ENCODE measurements at regions not wholly inside any gene's neighbourhood (a gene's known extent, or its start where the extent isn't known, plus 50 kb on each side); places are given as distances from the start of the nearest gene placed in this dataset.

DNA sequence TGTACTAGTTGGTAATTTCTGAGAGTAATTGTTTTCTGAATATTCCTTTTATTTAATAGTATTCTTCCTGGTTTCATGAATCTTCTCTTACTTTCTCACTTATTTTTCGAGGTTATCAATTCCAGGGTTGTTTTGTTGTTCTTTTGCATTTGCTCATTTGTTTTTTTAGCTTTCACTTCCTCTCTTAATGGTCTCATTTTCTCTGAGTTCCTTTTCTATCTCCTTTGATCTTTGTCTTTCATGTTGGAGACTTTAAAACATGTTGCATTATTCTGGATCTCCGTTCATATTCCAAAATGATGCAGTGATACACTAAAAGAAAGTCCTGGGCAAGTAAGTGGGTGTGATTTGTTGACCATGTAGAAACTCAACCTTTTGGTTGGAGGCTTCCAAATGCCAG lies 345.3 kb upstream of the SLC35B3 start:
- no peak for DNase-seq (ENCODE audit: low spot score)

DNA sequence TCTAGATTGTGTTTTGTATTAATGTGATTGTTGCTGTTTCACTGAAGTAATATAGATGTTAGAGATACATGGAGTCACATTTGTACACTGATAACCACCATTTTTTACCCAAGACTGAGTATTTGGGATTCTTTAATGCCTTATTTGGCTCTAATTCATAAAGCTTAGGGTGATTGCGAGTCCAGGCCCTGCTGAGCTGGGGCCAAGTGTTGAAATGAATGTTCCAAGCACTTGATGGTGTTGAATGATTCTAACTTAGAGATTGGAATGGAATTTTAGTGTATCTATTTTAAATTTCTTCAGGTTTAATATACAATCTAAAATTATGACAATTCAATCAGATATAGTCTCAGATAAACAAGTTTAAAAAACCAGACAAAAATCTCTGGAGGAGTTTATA lies 329.4 kb upstream of the SLC35B3 start:
- no peak for DNase-seq (ENCODE audit: low spot score)

DNA sequence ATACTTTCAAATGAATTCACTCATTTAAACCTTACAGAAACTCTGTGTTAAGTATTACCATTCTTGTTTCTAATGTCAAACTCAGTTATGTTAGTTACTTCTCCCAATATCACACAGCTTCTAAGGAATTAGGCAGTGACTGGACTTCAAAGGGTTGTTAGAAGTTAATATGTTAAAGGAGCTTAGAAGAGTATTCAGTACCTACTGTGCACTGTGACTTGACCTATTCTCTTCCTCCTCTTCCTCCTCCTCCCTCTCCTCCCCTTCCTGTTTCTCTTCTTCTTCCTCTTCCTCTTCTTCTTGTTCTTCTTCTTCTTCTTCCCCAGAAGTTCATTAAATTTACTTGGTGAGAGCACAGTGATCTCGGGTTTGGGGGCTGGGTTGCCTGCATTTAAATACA lies 325.6 kb upstream of the SLC35B3 start:
- DNase-seq (ENCODE audit: low spot score) = no peak

DNA sequence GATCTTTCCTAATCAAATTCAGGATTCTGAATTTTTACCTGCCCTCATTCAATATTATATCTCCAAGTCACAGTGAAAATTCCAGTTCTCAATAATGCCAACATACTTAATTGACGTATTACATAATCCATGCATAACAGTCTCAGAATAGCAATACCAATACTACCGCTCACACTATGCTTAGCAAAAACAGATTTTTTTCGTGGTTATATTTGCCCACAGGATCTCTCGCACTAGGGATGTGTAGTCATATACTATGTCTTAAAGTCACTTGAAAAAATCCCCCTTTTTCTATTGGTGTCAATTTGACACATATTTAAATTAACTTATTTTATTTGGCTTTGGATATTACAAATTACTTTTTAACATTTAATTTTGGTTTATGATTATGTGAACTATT lies 323.1 kb upstream of the SLC35B3 start:
- no peak for DNase-seq (ENCODE audit: low spot score)

DNA sequence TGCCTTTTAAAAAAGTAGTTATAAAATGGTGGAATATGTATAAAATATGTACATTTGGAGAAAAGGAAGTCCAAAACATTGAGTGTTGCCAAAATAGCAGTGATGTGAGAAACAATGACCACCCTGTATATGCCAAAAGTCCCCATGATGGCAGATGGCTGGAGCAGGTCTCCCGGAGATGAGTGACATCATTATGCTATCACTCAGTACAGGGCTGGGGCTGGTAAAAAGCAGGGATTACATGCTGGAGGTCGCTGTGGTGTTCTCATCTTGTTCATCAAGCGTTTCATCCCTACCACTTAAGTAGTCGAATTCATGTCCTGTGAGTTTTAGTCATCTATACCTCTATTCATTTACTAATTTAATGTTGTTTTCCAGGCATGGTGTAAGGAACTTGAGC lies 315.3 kb upstream of the SLC35B3 start:
- DNase-seq (ENCODE audit: low spot score) = no peak

DNA sequence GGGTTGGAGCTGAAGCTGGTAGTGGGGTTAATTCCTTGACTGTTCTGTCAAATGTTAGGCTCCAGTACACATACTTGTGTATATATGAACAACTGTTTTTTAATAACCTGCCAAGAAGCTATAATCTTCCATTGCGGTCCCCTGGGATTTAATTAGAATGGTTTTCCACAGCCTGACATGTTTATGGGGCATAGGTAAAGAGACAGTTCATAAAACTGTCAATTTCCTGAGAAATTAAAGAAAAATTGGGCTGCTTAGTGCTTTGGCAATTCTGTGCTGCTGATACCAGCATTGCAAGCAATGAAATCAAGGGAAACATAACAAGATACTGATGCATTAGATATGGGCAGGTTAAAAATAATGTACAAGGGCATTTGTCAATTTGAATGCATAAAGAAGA lies 314.1 kb upstream of the SLC35B3 start:
- DNase-seq (ENCODE audit: low spot score) = peak; percentile 13

DNA sequence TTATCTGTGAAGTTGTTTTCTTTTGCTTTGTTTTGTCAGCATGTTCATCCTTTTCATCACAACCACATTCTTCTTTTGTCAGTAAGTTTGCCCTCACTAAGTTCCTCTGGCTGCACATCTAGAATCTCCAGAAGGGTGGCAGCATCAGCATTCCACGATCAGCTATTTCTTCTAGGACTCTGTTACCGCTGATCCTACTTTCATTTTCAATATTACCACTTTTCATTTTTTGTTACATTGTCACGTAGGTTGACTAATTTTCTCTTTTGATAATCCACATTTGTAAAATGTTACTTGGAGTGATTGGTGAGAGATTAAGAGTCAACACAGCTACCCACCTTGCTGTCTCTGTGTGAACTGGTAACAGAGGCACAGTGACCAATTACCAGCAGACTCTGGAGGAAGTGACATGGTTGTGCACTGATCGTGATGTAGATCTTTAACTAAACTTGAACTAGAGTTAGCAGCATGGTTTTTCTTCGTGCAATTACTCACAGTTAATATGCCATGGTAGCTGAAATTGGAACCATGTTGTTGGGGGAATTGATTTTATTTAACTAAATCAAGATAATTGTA lies 307.9 kb upstream of the SLC35B3 start:
- no peak for DNase-seq (ENCODE audit: low spot score)

DNA sequence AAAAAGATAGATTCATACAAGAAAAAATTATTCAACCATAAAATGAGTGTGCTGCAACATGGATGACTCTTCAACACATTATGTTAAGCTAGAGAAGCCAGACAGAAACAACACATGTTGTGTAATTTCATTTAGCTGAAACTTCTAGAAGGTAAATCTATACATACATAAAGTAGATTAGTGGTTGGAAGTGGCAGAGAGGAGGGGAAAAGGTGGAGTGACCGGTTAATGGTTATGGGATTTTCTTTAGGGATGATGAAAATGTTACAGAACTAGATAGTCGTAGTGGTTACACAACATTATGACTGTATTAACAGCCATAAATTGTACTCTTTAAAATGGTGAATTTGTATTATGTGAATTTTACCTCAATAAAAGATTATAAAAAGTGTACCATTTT lies 304.1 kb upstream of the SLC35B3 start:
- DNase-seq (ENCODE audit: low spot score) = no peak

DNA sequence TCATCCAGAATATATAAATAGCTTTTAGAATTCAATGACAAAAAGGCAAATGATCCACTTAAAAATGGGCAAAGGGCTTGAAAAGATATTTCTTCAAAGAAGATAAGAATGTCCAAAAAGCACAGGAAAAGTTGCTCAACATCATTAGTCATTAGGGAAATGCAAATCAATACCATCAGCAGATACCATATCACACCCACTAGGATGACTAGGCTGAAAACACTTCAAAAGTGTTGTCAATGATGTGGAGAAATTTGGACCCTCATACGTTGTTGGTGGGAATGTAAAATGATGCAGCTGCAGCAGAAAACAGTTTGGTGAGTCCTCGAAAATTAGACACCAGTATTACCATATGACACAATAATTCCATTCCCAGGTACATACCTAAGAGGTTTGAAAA lies 303.6 kb upstream of the SLC35B3 start:
- no peak for DNase-seq (ENCODE audit: low spot score)

DNA sequence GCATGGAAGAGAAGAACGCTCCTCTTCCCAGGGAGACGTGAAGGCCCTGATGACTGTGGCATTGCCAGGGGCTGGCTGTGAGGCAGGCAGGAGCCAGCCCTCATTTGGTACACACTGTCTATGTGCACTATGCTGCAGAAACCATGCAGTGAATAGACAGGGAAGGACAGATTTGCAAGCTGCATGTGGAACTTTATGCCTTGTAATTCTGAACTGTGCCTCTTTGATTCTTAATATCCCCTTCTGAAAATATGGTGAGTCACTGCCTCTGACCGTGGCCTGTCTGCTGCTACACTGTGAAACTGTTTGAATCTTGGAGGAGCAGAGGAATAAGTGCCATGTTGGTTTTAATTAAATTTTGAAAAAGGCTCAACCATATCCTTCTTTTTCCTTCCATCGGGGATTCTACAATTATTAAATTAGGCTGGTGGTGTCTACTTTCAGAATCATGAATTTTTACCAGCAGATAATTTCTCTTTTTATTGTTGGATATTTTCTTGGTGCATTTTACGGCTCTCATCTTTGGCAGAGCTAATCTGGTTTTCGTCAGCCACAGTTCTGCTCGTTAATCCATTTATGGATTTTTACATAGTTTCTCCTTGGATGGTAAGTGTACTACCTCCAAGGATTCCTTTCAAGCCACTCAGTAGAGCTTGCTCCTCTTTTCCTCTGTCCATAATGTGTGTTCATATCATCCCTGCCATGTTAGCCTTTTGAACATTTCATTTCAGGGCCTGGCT lies 301.0 kb upstream of the SLC35B3 start:
- DNase-seq (ENCODE audit: low spot score) = peak; percentile 35

DNA sequence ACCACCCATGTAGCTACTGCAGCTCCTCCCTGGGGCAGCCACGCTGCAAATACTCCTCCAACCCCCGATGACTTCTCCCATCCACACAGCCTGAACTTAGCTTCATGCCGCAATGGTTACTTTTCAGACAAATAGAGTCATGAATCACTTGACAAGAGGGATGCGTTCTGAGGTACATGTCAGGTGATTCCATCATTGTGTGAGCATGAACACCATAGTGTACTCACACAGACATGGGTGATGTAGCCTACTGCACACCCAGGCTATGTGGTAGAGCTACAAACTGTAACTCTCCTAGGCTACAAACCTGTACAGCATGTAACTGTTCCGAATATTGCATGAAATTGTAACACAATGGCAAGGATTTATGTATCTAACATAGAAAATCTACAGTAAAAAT lies 298.5 kb upstream of the SLC35B3 start:
- DNase-seq (ENCODE audit: low spot score) = no peak

DNA sequence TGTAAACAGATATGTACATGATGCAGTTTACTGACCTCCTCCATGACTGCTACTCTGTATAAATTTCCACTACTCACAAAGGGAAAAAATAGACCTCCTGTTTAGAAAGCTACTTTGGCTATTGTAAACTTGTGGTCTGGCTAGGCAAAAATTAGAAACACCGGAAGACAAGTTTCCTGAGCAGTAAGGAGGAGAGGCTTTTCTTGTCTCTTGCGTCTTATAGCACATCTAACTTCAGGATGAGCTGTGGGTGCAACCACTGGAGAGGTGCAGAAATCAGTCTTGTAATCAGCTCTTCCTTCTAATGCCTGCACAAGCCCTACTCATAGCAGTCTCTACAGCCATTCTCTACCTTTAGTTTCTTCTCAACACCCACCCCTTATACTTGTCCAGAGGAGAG lies 296.5 kb upstream of the SLC35B3 start:
- no peak for DNase-seq (ENCODE audit: low spot score)

DNA sequence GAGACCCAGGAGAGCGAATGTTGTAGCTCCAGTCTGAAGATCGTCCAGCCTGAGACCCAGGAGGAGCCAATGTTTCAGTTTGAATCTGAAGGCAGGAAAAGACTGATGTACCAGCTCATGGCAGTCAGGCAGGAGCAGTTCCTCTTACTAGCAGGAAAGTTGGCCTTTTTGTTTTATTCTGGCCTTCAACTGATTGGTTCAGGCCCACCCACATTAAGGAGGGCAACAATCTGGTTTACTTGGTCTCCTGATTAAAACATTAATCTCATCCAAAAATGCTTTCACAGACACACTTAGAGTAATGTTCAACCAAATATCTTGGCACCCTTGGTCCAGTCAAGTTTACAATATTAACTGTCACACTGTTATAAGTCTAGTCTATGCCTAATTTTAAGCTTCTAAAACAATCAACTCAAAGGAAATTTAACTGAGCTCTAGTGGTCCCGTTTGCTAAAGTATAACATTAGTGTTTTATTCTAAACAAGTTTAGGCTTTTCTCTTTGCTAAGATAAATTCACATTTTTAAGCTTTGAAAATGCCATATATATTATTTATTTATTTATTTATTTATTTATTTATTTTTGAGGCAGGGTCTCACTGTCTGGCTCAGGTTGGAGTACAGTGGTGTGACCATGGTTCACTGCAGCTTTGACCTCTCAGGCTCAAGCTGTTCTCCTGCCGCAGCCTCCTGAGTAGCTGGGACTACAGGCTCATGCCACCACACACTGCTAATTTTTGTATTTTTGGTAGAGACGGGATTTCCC lies 275.5 kb upstream of the SLC35B3 start:
- DNase-seq (ENCODE audit: low spot score) = no peak

DNA sequence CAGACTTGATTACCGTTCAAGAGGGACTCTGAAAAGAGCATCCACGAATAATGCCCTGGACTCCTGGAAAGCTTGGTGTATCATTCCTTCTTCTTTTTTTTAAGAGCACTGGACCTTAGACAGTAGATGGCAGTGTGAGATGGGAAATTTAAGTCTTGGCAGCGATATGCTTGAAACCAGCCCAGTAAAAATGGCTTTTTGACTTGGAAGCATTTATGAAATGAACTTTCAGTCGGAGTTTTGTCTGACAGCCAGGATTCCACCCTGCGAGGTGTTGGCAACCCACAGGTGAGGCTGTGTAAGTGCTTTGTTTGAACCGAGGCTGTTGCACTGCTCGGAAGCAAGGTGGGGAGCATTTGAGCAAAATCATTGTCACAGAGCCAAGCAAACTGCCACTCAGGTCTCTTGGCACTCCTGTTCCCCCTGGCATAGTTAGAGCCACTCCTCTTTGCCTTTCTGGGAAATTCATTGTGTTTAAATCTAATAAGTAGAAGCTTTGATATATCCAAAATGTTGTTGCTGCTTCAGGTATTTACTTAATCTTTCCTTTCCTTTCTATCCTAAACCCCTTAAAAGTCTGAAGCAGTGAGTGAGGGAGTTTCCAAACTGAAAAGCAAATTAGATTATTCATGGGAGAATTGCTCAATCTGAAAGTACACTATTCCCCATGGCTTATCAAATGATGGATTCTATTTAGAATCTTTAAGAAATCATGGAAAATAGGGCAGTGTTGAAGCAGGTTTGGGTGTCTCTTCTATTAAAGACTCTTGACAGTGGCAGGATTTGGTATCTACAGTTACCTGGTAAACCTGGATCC lies 272.8 kb upstream of the SLC35B3 start:
- peak; percentile 12 for DNase-seq (ENCODE audit: low spot score)

DNA sequence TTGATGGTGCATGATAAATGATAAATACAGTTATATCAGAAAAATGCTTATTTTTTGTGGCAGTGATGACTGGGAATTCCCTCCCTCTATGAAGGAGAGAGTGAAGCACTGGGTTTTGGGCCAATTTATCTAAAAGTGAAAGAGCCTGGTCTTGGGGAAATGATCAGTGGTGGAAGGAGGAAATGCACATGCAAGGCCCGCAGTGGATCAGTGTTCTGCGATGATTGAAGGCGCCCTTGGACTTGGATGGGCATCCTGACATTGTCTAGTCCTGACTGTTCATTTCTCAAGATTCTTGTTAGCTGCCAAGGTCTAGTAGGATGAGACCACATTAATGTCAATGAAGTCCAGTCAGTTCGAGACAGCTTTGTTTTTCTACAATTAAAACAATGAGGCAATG lies 272.0 kb upstream of the SLC35B3 start:
- DNase-seq (ENCODE audit: low spot score) = no peak

DNA sequence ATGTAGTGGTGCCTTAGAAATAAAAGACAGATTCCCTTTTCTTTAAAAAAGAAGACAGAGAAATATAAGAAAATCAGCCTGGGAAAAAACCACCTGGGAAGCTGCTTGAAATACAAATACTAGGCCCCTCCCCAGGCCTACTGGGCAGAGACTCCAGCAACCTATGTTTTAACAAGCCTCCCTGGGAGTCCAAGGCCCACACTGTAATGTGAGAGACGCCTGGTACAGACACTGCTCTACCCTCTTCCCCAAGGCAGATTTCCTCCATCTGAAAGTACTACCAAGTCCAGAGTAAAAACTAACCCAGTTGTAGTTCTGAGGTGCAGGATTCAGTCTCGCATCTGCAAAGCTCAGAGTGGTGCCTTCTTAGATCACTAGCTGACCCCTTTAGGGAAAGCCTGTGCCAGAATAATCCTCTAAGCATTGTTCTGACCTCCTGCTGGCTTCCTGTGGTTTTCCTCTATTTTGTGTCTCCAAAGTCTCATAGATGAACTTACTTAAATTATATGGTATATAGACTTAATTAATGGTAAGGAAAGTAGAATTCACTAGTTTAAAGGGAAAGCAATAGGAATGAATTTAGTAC lies 270.2 kb upstream of the SLC35B3 start:
- DNase-seq (ENCODE audit: low spot score) = no peak

DNA sequence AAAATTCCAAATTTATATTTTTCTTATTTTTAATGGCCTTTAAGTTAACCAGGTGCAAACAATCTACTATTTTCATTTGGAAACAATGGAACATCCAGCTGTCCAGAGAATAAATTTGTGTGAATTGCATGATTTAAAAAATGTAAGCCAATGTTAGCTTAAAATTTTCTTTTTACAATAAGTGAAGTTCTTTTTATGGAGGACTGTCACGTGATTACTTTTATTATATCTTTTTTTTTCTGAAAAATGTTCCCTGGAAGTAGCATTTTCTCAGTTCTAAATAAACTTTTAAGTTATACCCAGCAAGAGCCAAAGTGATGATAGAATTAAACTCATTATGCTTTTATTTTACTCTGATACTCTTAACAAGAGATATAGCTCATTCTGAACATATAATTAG lies 267.7 kb upstream of the SLC35B3 start:
- no peak for DNase-seq (ENCODE audit: low spot score)

DNA sequence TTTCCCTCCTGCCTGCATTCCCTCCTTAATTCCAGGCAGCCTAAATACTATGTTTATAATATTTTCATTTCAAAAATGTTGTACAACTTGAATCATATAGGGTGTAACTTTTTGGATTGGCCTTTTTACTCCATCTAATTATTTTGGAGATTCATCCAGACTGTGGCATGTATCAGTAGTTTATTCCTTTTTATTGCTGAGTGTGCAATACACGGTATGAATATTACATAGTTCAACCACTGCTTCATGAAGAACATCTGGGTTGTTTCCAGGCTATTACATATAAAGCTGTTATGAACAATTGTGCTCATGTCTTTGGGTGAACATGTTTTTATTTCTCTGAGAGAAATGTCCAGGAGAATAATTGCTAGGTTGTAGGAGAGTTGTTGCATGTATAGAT lies 253.5 kb upstream of the SLC35B3 start:
- DNase-seq (ENCODE audit: low spot score) = no peak

DNA sequence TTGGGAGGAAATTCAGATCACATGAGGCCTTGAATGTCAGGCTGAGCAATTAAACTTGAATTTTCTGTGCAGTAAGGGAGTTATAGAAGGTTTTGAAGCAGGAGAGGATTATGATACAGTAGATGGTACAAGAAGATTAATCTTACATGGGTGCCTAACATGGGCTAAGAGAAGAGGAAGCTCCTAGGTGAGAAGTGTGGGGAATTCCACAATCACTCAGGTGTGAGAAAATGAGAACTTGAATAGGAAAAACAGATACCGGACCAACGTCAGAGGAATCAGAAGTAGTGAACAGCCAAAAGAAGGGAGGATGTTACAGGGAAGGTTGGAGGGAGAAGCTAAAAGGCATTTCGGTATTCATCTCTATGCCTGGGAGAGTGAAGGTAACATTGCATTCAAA lies 250.7 kb upstream of the SLC35B3 start:
- DNase-seq (ENCODE audit: low spot score) = no peak

DNA sequence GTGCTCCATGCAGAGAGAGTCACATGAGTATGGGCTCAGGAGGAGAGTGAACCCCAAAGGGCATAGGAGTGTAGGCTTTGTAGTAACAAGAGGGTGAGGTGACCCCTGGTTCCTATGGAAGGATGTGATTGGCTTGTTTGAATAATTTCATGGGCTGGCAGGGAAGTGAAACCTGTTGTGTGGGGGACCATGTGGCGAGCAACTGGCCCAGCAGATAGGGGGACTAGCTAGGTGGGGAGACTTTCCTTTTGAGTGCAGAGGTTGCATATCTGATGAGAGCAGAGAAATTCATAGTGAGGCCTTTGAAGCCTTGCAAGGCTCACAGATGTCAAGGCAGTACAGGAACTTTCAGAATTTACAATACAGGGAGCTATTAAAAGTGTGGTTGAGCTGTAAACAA lies 247.9 kb upstream of the SLC35B3 start:
- no peak for DNase-seq (ENCODE audit: low spot score)

DNA sequence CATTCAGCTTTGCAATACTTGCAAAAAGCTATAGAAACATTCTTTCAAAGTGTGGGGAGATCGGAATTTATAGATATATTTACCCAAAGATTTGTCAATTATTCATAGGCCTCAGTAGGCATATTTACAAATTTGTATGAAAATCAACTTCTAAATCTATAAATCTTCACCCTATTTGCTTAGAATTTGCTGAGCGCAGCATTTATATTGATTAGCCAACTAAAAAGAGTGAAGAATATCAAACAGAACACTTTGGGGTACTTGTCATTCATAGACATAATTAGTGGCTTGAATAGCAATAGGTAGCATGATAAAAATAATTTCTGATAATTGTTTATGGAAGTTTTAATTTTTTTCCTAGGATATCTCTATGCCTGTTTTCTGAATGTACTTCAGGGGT lies 244.5 kb upstream of the SLC35B3 start:
- no peak for DNase-seq (ENCODE audit: low spot score)

DNA sequence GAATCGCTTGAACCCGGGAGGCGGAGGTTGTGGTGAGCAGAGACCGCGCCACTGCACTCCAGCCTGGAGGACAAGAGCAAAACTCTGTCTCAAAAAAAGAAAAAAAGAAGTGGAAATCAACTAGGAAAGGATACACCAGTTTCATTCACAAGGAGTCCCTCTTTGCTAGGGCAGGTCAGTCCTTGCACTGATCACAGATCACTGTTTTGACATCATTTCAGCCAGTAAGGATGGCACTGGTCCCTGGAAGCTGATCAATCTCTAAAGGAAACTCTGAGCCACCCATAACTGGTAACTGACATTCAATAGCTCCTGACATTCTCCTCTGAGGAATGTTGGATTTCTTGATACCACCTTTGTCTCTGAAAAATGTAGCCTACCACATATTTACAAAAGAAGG lies 243.1 kb upstream of the SLC35B3 start:
- no peak for DNase-seq (ENCODE audit: low spot score)
